ENCODE measurements at regions not wholly inside any gene's neighbourhood (a gene's known extent, or its start where the extent isn't known, plus 50 kb on each side); places are given as distances from the start of the nearest gene placed in this dataset.

GRCh38 chr2:192515937-192516336 lies 321.2 kb upstream of the TMEFF2 start:
- TF ChIP-seq, protein P1, sequence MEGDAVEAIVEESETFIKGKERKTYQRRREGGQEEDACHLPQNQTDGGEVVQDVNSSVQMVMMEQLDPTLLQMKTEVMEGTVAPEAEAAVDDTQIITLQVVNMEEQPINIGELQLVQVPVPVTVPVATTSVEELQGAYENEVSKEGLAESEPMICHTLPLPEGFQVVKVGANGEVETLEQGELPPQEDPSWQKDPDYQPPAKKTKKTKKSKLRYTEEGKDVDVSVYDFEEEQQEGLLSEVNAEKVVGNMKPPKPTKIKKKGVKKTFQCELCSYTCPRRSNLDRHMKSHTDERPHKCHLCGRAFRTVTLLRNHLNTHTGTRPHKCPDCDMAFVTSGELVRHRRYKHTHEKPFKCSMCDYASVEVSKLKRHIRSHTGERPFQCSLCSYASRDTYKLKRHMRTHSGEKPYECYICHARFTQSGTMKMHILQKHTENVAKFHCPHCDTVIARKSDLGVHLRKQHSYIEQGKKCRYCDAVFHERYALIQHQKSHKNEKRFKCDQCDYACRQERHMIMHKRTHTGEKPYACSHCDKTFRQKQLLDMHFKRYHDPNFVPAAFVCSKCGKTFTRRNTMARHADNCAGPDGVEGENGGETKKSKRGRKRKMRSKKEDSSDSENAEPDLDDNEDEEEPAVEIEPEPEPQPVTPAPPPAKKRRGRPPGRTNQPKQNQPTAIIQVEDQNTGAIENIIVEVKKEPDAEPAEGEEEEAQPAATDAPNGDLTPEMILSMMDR (IDR thresholded peaks at IDR 0.05), result no peak
- no peak for TF ChIP-seq EZH2 (IDR thresholded peaks at IDR 0.05; ENCODE audit: borderline replicate concordance, insufficient read depth, low read depth, low read length, poor library complexity, severe bottlenecking)

All from B cell (primary cell).